PC-3 (cell line): ENCODE measurements at regions not wholly inside any gene's neighbourhood (a gene's known extent, or its start where the extent isn't known, plus 50 kb on each side); places are given as distances from the start of the nearest gene placed in this dataset.
A peak's percentile ranks its signal among the peaks of the same experiment; 100 is the strongest.

Experiments
- ATAC-seq: fragments of 200-7000 bp; cut with Tn5 transposase; 2 replicates; pipeline ENCODE4 v1.9.1; 2020; ENCODE audit warnings: mild to moderate bottlenecking, moderate library complexity
- BruUV-seq: library from RNA; stranded (reverse); fragments of 400-500 nt; replicated peaks from 2 replicates; lab custom pipeline; 2021; lab: Mats Ljungman, UMichigan
- CTCF ChIA-PET: fragments of 300-600 bp; sonication (Branson Sonifier 250); formaldehyde crosslinking; loops from one replicate; lab custom pipeline; 2022; ENCODE audit warnings: antibody characterized with exemption; lab: Charles Lee
- POLR2A ChIA-PET: fragments of 300-600 bp; sonication (Branson Sonifier 250); formaldehyde crosslinking; loops from one replicate; lab custom pipeline; 2022; ENCODE audit warnings: antibody characterized with exemption; ENCODE audit not compliant: unreplicated experiment; lab: Charles Lee
- DNase-seq: peaks from one replicate; pipeline ENCODE4 v3.0.0-alpha.2; 2015
- H2AFZ ChIP-seq: fragments of 300-600 bp; sonication (generic); 2 replicates; pipeline ENCODE4 v1.6.0; 2016; ENCODE audit warnings: antibody characterized with exemption, low read length
- H3F3A ChIP-seq: fragments of 300-600 bp; sonication (generic); one replicate; pipeline ENCODE4 v1.6.0; 2017; ENCODE audit warnings: antibody characterized with exemption, low read length, control low read depth, mild to moderate bottlenecking; ENCODE audit not compliant: unreplicated experiment
- H3K27ac ChIP-seq: fragments of 300-600 bp; sonication (generic); 2 replicates; pipeline ENCODE4 v1.5.1; 2016; ENCODE audit warnings: mild to moderate bottlenecking, low read length
- H3K27me3 ChIP-seq: fragments of 300-600 bp; sonication (generic); 2 replicates; pipeline ENCODE4 v1.6.1; 2016; ENCODE audit warnings: low read length, mixed read lengths
- H3K36me3 ChIP-seq: fragments of 300-600 bp; sonication (generic); 2 replicates; pipeline ENCODE4 v1.6.1; 2016; ENCODE audit warnings: low read depth, mixed run types, low read length, mixed read lengths
- H3K4me1 ChIP-seq: fragments of 300-600 bp; sonication (generic); 2 replicates; pipeline ENCODE4 v1.5.1; 2016; ENCODE audit warnings: low read length; ENCODE audit not compliant: insufficient read depth
- H3K4me2 ChIP-seq: fragments of 300-600 bp; sonication (generic); 2 replicates; pipeline ENCODE4 v1.6.0; 2016; ENCODE audit warnings: low read length
- H3K4me3 ChIP-seq: fragments of 300-600 bp; sonication (generic); 2 replicates; pipeline ENCODE4 v1.5.1; 2016; ENCODE audit warnings: mild to moderate bottlenecking, low read length, mixed read lengths
- H3K79me2 ChIP-seq: fragments of 300-600 bp; sonication (generic); 2 replicates; pipeline ENCODE4 v1.6.1; 2017; ENCODE audit warnings: low read length, mixed read lengths
- H3K9ac ChIP-seq: fragments of 300-600 bp; sonication (generic); 2 replicates; pipeline ENCODE4 v1.6.0; 2016; ENCODE audit warnings: mild to moderate bottlenecking, low read length
- H3K9me2 ChIP-seq: fragments of 300-600 bp; sonication (generic); replicated peaks from 2 replicates; pipeline ENCODE4 v1.6.1; 2016; ENCODE audit warnings: mixed run types, low read length, mixed read lengths
- H3K9me3 ChIP-seq: fragments of 300-600 bp; sonication (generic); 2 replicates; pipeline ENCODE4 v1.6.1; 2016; ENCODE audit warnings: low read length, mixed read lengths
- H4K20me1 ChIP-seq: fragments of 300-600 bp; sonication (generic); 2 replicates; pipeline ENCODE4 v1.6.1; 2016; ENCODE audit warnings: low read length, mixed read lengths
- EZH2 ChIP-seq: fragments of 300-600 bp; sonication (generic); IDR thresholded peaks from one replicate; pipeline ENCODE4 v1.6.1; 2017; ENCODE audit warnings: antibody characterized with exemption, mild to moderate bottlenecking, low read length; ENCODE audit not compliant: unreplicated experiment
- EZH2phosphoT487 ChIP-seq: fragments of 300-600 bp; sonication (generic); IDR thresholded peaks from 2 replicates; pipeline ENCODE4 v1.6.1; 2018; ENCODE audit warnings: mild to moderate bottlenecking, antibody characterized with exemption, low read length, borderline replicate concordance
- intact Hi-C: fragments of 100-400 bp; cut with micrococcal nuclease; formaldehyde crosslinking; loops from 2 replicates; pipeline ENCODE4 v1.9.0; 2023
- TF ChIP-seq, protein P1 (sequence below): fragments of 300-600 bp; sonication (generic); conservative IDR thresholded peaks from 2 replicates; pipeline ENCODE4 v1.5.1; 2017; ENCODE audit warnings: antibody characterized with exemption, low read depth, mild to moderate bottlenecking, low read length

- no peaks in the 10 kb centered on the region for H4K20me1 ChIP-seq
- no peaks in the 10 kb centered on the region for H3K79me2 ChIP-seq
- no peak overlapping the region for H3K27ac ChIP-seq
- H2AFZ ChIP-seq: no peak overlapping the region
- no peak overlapping the region for H3K4me3 ChIP-seq
- ChIA-PET CTCF (no interaction called here), POLR2A (no interaction called here)
- DNase-seq: peak; percentile 4
- no peaks in the 10 kb centered on the region for H3K27me3 ChIP-seq
- peaks cover 39% of the 10 kb centered on the region for H3K4me1 ChIP-seq
- no peak overlapping the region for H3K4me2 ChIP-seq
- no peak for ATAC-seq
- no peaks in the 10 kb centered on the region for H3K9me3 ChIP-seq
- no TSS peak for BruUV-seq
- H3K36me3 ChIP-seq: no peaks in the 10 kb centered on the region
- no peak overlapping the region for H3K9ac ChIP-seq
- no peaks in the 10 kb centered on the region for H3K9me2 ChIP-seq
- intact Hi-C loops: loop anchor here (2.0 to 10.0 kb wide), 2 partner anchors 57 to 101 kb away; partner anchors contain the start of gene KLF3
- TF ChIP-seq, protein P1, sequence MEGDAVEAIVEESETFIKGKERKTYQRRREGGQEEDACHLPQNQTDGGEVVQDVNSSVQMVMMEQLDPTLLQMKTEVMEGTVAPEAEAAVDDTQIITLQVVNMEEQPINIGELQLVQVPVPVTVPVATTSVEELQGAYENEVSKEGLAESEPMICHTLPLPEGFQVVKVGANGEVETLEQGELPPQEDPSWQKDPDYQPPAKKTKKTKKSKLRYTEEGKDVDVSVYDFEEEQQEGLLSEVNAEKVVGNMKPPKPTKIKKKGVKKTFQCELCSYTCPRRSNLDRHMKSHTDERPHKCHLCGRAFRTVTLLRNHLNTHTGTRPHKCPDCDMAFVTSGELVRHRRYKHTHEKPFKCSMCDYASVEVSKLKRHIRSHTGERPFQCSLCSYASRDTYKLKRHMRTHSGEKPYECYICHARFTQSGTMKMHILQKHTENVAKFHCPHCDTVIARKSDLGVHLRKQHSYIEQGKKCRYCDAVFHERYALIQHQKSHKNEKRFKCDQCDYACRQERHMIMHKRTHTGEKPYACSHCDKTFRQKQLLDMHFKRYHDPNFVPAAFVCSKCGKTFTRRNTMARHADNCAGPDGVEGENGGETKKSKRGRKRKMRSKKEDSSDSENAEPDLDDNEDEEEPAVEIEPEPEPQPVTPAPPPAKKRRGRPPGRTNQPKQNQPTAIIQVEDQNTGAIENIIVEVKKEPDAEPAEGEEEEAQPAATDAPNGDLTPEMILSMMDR: no peak
- TF ChIP-seq EZH2phosphoT487 (no peak), EZH2 (no peak)
- no peaks in the 10 kb centered on the region for H3F3A ChIP-seq
Measured at GRCh38 chr4:38563707-38564495, 100.1 kb upstream of the KLF3 start.

DNA sequence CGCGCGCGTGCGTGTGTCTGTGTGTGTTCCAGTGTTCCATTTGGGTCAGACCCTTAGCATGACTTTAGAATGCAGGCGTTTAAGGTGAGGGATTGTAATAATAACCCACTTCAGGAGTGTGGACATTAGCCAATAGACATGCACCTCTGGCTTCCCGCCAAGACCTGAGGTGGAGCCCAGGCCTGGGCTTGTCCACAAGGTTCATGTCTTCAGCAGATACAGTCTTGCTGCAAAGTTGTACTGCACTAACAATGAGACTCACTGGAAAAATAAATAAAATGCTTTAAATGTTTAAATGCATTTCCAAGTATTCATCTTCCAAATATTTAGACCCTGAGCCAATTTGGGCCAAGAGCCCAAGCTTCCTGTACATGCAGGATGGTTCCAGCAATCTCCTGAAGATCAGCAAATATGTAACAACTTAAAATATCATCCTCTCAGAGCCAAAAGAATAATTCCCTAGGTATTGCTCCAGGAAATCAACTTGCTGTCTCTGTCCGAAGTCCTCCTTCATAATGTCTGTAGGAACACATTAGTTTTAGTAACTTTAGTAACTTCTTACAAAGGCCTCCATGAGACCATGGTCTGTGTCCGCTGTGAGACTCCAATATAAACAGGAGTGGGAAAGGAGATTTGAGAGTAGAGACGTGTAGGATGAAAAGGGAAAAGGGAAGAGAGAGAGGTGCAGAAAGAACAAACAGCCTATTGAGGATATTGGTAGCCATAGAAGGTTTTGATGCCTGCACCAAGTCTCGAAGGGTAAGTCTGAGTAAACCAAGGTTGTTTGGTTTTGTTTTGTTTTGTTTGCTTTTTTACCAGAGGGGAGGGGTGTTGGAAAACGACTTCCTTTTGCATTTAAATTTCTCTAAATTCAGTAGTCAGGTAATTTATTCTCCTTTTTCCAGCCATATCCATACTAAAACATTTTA, 98.5 kb upstream of the KLF3 start:
- peaks cover 39% of the 10 kb centered on the region for H3K4me1 ChIP-seq
- H3K9me2 ChIP-seq: no peaks in the 10 kb centered on the region
- no peaks in the 10 kb centered on the region for H3K27me3 ChIP-seq
- intact Hi-C loops: loop anchor here (2.0 to 10.0 kb wide), 2 partner anchors 55 to 99 kb away; partner anchors contain the start of gene KLF3
- ChIA-PET CTCF (no interaction called here), POLR2A (interaction anchor here (0.6 kb wide), 2 partner anchors 180 to 242 kb away, joined by 3 to 11 read pairs; no protein-coding TSS in a partner anchor)
- peak overlapping the region; percentile 84 for H3K27ac ChIP-seq
- no peaks in the 10 kb centered on the region for H4K20me1 ChIP-seq
- H3K4me3 ChIP-seq: peak overlapping the region; percentile 37; the same call in 1 of the 2 replicates
- H2AFZ ChIP-seq: peak overlapping the region; percentile 79
- DNase-seq: peak; percentile 75
- no peaks in the 10 kb centered on the region for H3K79me2 ChIP-seq
- H3F3A ChIP-seq: no peaks in the 10 kb centered on the region
- BruUV-seq: TSS peak; percentile 22
- peak; percentile 87 for ATAC-seq
- H3K9ac ChIP-seq: 0 out of 2 replicates have a peak overlapping the region, but pooled peaks have one; percentile 32
- H3K36me3 ChIP-seq: no peaks in the 10 kb centered on the region
- TF ChIP-seq, protein P1: no peak
- TF ChIP-seq EZH2 (no peak), EZH2phosphoT487 (no peak)
- H3K9me3 ChIP-seq: no peaks in the 10 kb centered on the region
- H3K4me2 ChIP-seq: peak overlapping the region; percentile 75
